Right renal pelvis (tissue), 4 donors: ENCODE measurements at regions not wholly inside any gene's neighbourhood (a gene's known extent, or its start where the extent isn't known, plus 50 kb on each side); places are given as distances from the start of the nearest gene placed in this dataset.

Experiments used
- DNase-seq, 4 donors: peaks; one replicate each; pipeline ENCODE4 v3.0.0-alpha.2; 2013; ENCODE audit warnings: low read depth in 4 of 4, low spot score in 3 of 4, missing footprints in 1 of 4

- no peak for DNase-seq
Measured at GRCh38 chr2:122515731-122516290, 760.4 kb downstream of the TSN start.

- DNase-seq, result no peak
Measured at GRCh38 chr2:122516775-122517174, 761.3 kb downstream of the TSN start.

- no peak for DNase-seq
Measured at GRCh38 chr2:122519366-122519765, 763.9 kb downstream of the TSN start.

GRCh38 chr2:122519821-122520611 lies 764.6 kb downstream of the TSN start:
- DNase-seq, result no peak

- no peak for DNase-seq
Measured at GRCh38 chr2:122523143-122523542, 767.7 kb downstream of the TSN start.

DNA sequence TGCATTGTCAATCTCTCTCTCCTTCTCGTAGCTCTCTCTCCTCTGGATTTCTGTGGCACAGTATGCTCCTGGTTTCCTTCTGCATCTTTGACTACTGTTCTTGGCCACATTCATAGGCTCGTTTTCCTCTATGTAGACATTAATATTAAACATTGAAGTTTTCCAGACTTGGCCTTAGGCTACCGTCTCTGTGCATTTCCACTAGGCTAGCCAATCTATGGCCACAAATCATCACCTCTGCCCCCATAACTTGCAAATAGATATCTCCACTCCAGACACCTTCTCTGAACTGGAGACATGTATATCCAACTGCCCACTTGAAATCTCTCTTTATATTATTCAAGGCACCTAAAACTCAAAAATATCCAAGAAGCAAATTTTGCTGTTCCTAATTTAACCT lies 768.5 kb downstream of the TSN start:
- DNase-seq, result no peak

DNA sequence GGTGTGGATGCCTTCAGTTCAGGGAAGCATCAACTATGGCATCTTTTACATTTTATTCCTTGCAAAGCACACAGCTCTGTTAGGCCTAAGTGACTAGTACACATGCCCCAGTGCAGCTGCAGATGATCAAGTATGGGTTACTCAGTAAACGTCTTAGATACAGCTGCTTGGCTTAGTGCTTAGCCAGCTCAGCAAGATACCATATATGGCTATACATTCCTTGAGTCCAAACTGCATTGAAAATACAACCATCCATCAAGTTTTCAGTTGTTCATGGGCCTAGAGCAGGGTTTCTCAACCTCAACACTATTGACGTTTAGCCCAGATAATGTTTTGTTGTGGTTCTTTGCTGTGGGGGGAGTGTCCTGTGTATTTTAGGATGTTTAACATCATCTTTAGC lies 769.9 kb downstream of the TSN start:
- no peak for DNase-seq

- DNase-seq, result no peak
Measured at GRCh38 chr2:122528061-122528460, 772.6 kb downstream of the TSN start.

DNA sequence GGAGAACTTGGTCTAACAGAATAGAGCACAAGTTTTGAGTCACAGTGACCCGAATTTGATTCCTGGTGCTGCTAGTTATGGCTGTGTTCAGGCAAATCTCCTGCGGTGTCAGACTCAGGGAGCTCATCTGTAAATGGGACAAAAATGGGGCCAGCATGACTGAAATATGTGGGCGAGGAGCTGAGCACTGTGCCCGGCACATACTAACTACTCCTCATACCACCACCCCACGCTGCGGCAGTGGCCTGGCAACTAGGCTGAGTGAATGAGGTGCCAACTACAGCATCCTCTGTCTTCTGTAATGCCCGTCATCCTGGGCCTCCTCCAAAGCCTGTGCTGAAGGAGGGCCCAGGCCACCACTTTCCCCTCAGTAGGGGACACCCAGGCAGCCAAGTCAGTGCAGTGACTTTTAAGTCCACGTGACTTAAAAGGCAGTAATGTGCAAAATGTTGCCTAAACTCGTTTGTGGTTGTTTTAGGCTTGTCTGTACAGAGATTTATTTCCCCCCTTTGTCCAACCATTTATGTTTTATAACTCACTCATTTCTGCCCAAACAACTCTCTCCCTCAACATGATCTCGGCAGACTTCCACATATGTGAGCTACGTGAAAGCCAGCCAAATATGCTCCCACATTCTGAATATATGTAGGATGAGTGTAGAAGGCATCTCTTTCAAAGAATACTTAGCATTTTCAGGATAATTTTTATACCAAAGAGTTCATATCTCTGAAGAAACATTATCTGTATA lies 773.7 kb downstream of the TSN start:
- DNase-seq, result no peak

GRCh38 chr2:122530814-122531213 lies 775.4 kb downstream of the TSN start:
- no peak for DNase-seq

- DNase-seq, result no peak
Measured at GRCh38 chr2:122531290-122532071, 776.0 kb downstream of the TSN start.

GRCh38 chr2:122532072-122532344 lies 776.6 kb downstream of the TSN start:
- no peak for DNase-seq

DNA sequence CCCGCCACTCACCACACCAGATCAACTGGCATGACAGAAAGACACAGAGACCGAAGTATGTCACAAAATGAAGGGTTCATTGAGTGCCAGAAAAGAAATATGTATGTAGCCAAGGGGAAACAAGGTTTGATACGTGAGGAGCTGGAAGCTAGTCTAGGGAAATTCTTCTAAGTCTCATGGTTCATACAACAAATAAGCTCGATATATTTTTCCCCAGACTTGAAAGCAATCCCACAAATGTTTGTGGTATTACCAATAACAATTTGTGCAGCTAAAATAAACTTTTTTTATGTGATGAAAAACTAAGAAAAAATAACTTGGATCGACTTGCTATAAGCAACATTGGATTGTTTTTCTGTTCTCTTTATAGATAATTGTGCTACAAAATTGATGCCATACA lies 777.0 kb downstream of the TSN start:
- no peak for DNase-seq

GRCh38 chr2:122535960-122536505 lies 780.6 kb downstream of the TSN start:
- DNase-seq, result no peak

DNA sequence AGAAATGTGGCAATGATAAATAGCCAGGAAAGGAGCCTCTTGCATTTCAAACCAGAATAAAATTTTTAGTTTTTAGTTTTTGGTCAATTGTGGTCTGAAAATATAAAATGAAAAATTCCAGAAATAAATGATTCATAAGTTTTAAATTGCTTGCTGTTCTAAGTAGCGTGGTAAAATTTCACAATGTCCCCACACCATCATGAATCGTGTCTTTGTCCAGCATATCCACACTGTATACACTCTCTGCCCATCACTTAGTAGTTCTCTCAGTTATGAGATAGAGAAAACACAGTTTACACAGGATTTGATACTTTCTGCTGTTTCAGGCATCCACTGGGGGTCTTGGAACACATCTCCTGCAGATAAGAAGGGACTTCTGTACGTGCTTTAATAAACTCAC lies 783.9 kb downstream of the TSN start:
- DNase-seq, result no peak

DNA sequence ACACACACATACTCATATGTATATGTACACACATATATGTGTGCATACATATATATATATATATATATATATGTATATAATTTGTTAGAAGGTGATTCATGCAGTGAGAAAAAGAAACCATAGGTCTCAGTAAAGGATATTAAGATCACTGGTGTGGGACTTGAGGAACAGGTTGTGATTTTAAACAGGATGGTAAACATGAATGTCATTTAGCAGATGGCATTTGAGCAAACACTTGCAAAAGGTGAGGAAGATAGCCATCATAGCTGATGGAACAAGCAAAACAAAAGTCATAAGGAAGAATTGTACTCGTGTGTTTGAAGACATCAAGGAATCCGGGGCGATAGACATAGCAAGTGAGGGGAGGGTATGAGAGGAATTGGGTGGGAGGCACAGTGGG lies 784.5 kb downstream of the TSN start:
- DNase-seq, result no peak

- no peak for DNase-seq
Measured at GRCh38 chr2:122542236-122542635, 786.8 kb downstream of the TSN start.

DNA sequence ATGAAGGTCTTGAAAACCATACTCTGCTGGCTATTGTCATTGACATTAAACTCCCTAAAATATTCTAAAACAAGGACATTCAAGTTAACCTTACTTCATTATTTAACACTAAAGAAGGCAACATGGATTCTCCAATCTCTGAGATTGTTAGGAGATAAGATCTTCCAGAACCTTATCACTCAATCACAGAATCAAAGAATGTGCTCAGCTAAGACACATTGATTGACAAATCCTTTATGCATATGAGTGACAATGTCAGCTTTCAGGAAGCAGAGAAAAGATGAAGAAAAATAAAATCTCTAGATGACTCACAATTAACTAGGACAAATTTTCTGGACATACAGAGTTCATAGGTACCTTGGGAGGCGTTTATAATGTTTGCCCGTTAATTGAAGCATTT lies 787.2 kb downstream of the TSN start:
- no peak for DNase-seq

GRCh38 chr2:122543815-122544214 lies 788.4 kb downstream of the TSN start:
- DNase-seq, result no peak

GRCh38 chr2:122545821-122546220 lies 790.4 kb downstream of the TSN start:
- DNase-seq, result no peak

DNA sequence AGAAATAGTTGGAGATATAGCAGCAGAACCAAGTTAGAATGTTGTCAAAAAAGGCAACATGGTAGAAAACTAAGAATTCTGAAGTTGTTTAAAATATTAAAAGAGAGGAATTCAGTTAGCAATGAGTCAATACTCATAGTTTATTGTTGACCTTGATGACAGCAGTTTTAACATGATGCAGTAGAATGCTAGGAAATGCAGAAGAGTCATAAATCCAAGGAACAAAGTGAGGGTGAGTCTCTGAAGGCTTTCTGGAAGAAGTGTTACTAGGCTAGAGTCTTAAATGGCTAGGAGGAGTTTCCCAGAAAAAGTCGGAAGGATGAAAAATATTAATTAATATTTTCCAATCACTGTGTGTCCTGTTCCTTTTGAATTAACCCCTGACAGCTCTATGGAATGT lies 807.3 kb downstream of the TSN start:
- DNase-seq, result no peak
